MG63 (cell line): ENCODE measurements at regions not wholly inside any gene's neighbourhood (a gene's known extent, or its start where the extent isn't known, plus 50 kb on each side); places are given as distances from the start of the nearest gene placed in this dataset.

Experiments
- DNase-seq: peaks from one replicate; pipeline ENCODE4 v3.0.0-alpha.2; 2020
- H3K27me3 ChIP-seq: fragments of 250-450 bp; sonication (Bioruptor Pico); 2 replicates; pipeline ENCODE4 v1.5.1; 2020; ENCODE audit warnings: mild to moderate bottlenecking, moderate library complexity
- H3K36me3 ChIP-seq: fragments of 250-450 bp; sonication (Bioruptor Pico); 2 replicates; pipeline ENCODE4 v1.5.1; 2020; ENCODE audit warnings: mild to moderate bottlenecking, moderate library complexity
- H3K4me3 ChIP-seq: fragments of 250-450 bp; sonication (Bioruptor Pico); 2 replicates; pipeline ENCODE4 v1.5.1; 2020; ENCODE audit warnings: mild to moderate bottlenecking, moderate library complexity
- H3K9me3 ChIP-seq: fragments of 250-450 bp; sonication (Bioruptor Pico); 2 replicates; pipeline ENCODE4 v1.5.1; 2020; ENCODE audit warnings: mild to moderate bottlenecking, moderate library complexity

DNA sequence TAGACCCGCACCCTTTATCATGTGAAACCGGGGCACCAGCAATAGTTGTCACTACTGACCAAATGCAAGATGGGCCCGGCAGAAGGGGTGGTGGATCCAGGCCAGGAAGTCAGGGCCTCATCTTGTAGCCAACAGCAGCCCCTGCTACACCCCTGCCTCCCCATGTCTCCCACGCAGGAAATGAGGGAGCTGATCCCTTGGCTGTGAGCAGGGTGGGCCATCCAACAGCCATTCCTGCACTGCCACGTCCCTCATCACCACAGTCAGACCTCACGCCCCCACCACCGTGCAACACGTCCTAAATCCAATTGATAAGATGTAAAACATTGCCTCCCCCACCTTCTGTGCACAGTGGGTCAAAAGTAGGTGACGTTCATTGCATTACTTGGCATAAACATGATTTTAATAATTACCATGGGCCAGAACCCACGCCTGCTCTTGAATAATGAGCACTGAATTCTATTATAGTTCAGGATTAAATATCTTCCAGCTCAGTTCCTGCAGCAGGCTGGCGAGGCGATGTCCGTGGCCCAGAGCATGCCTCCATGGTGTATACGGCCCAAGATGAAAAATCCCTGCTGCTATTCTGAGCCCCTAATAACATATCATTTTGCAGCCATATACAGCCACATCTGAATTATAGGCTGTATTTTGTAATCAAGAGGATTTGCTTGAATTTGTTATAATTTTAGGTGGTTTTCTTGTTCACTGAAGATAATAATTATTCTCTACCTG, 1373.8 kb downstream of the BRD1 start:
- DNase-seq, result no peak
- H3K27me3 ChIP-seq, result no peaks in the 10 kb centered on the region
- H3K9me3 ChIP-seq, result no peaks in the 10 kb centered on the region
- H3K36me3 ChIP-seq, result no peaks in the 10 kb centered on the region
- H3K4me3 ChIP-seq, result no peak overlapping the region

DNA sequence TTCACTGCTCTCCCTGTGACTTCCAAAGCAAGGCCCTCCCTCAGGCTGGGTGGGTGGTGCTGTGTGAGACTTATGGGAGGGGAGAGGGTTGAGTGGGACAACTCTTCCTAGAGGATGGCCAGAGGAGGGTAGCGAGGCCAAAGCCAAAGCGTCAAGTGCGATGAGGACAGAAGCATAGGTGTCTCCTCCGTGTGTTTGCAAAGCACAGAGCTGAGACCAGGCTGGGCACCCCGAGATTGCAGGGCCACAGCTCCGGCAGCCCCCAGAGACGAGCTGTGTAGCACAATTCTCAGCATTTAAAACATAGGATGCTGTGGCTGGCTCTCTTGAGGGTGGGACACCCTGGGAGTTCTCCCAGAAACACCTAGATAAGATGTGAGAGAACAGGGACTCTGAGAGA, 1374.5 kb downstream of the BRD1 start:
- DNase-seq, result no peak
- Histone ChIP-seq H3K27me3 (no peaks in the 10 kb centered on the region), H3K36me3 (no peaks in the 10 kb centered on the region), H3K9me3 (no peaks in the 10 kb centered on the region), H3K4me3 (no peak overlapping the region)

DNA sequence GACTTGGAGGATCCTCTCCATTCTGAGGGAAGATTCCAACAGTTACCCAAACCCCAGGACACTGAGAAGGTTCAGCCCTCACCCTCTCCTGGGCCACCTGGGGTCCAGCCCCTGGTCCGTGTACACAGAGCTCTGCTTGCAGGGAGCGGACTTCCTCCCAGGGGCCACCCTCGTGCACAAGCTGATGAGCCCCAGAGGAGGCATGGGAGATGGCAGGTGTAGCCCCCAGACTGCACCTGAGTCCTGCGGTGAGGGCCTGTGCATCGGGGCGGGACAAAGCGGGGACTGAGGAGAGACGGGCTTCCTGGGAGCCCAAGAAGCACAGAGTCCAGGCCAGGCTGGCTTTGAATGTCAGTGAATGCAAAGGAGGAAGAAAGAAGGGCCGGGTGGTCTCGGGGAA, 1374.9 kb downstream of the BRD1 start:
- H3K9me3 ChIP-seq, result no peaks in the 10 kb centered on the region
- H3K36me3 ChIP-seq, result no peaks in the 10 kb centered on the region
- H3K4me3 ChIP-seq, result no peak overlapping the region
- no peak for DNase-seq
- no peaks in the 10 kb centered on the region for H3K27me3 ChIP-seq

DNA sequence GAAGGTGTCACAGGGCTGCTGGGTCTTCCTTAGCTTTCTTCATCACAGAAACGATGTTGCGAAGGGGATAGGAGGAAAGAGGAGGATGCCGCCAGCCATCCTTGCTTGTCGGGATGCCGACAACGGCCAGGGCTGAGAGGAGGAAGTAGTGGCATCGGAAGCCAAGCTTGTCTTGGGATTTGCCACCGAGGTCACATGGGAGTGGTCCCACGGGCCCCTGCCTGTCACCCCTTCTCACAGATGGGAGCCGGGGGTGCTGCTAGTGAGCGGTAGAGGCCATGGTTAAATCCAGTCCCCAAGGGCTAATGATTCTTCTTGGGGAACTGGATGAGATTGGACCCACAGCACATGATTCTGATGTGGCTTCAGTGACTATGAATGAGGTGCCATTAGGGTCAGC, 1375.8 kb downstream of the BRD1 start:
- no peak for DNase-seq
- no peak overlapping the region for H3K4me3 ChIP-seq
- no peaks in the 10 kb centered on the region for H3K9me3 ChIP-seq
- no peaks in the 10 kb centered on the region for H3K36me3 ChIP-seq
- no peaks in the 10 kb centered on the region for H3K27me3 ChIP-seq

DNA sequence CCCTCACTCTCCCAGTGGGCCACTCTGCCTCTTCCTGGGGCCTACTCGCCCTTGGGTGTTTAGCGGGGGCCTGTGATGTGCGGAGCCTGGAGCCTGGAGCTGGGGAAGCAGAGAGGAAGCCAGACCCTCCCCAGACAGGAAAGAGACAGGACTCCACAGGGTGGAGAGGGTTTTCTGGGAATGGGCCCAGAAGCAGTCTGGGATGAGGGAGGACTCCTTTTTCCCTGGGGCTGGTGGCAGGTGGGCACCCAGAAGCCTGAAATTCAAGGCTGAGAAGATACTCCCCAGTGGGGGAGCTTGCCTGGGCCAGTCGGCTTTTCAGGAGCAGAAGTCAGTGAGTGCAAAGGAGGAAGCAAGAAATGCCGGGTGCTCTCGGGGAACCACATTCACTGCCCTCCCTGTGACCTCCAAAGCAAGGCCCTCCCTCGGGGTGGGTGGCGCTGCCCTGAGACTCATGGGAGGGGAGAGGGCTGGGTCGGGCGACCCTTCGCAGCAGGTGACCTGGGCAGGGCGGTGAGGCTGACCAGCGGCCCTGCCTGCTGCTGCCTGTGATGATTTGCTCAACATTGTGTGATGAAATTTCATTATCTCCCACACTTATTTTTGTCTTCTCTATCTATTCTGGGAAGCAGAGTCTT, 1377.4 kb downstream of the BRD1 start:
- Histone ChIP-seq H3K9me3 (no peaks in the 10 kb centered on the region), H3K4me3 (no peak overlapping the region), H3K36me3 (no peaks in the 10 kb centered on the region), H3K27me3 (no peaks in the 10 kb centered on the region)
- no peak for DNase-seq

DNA sequence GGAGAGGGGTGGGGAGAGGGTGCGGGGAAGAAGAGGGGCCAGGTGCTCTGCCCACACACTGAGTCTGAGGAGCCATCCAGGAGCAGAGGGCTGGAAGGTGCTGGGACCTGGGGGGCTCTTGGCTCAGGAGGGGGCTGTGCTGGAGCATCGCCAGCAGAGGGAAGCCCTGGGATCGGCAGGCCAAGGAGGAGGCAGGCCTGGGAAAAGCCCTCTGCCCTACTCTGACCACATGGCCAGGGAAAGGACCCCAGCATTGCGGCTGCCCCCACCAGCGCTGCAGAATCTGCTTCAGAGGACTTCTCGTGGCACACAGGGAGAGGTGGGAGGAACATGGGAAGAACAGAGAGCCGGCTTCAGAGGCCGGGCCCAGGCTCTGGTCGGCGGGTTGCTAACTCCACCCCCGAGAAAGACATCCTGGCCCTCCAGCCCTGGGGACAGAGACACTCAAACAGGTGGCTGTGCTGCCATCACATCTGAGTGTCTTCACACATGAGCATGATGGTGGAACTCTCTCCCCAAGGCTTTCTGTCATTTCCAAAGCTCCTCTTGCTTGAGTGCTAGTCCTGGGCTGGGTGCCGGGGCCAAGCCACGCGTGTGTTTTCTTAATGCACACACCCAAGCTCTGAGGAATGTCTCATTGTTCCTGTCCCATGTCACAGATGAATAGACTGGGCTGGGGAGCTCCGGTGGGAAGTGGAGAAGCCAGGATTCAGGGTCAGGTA, 1378.0 kb downstream of the BRD1 start:
- Histone ChIP-seq H3K36me3 (no peaks in the 10 kb centered on the region), H3K4me3 (no peak overlapping the region), H3K9me3 (no peaks in the 10 kb centered on the region), H3K27me3 (no peaks in the 10 kb centered on the region)
- no peak for DNase-seq

DNA sequence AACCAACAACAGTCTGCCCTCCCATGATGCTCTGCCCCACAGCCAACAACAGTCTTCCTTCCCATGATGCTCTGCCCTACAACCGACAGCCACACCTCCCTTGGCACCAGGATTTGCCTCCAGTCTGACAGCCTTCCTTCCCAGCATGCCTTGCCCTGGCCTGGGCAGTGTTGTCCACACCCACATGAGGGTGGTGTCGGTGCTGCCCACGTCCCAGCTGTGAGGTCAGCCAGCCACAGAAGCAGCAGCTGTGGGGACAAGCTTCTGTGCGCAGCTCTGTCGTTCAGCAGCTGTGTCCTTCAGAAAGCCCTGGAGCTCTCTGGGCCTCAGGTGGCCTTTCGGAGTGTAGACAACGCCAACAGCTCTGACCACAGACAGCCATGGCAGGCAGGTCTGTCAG, 1378.9 kb downstream of the BRD1 start:
- Histone ChIP-seq H3K4me3 (no peak overlapping the region), H3K27me3 (no peaks in the 10 kb centered on the region), H3K9me3 (no peaks in the 10 kb centered on the region), H3K36me3 (no peaks in the 10 kb centered on the region)
- no peak for DNase-seq

DNA sequence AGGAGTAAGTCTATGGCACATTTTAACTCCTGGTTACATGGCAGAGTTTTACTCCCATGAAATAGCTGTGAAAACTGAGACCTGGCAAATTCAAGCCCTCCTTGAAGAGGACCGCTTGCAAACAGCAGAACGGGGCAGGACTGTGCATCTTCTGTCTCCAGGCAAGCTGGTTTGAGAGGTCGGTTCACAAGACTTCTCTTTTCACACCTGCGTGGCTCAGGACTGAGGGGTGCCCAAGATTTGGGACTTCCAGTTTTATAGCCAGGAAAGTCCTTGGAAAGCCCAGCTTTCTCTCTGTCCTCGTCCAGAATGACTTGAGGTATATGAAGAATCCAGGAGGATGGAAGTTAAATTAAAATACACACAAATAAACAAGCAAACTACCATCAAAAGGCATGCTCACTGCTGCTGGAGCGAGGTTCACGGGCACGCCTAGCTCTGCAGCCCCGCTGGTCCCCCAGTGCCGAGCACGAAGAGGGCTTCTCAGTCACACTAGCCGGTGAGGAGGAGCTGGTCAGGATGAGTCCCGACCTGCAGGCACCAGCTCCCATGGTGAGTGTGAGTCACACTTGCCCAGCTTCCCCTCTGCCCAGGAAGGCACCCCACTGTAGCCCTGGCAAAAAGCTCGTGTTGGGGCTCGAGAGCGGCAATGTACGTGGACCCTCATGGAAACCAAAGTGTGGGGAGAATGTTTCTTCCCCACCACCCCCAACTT, 1382.4 kb downstream of the BRD1 start:
- Histone ChIP-seq H3K4me3 (no peak overlapping the region), H3K36me3 (no peaks in the 10 kb centered on the region), H3K9me3 (no peaks in the 10 kb centered on the region), H3K27me3 (no peaks in the 10 kb centered on the region)
- DNase-seq, result peak; percentile 71

DNA sequence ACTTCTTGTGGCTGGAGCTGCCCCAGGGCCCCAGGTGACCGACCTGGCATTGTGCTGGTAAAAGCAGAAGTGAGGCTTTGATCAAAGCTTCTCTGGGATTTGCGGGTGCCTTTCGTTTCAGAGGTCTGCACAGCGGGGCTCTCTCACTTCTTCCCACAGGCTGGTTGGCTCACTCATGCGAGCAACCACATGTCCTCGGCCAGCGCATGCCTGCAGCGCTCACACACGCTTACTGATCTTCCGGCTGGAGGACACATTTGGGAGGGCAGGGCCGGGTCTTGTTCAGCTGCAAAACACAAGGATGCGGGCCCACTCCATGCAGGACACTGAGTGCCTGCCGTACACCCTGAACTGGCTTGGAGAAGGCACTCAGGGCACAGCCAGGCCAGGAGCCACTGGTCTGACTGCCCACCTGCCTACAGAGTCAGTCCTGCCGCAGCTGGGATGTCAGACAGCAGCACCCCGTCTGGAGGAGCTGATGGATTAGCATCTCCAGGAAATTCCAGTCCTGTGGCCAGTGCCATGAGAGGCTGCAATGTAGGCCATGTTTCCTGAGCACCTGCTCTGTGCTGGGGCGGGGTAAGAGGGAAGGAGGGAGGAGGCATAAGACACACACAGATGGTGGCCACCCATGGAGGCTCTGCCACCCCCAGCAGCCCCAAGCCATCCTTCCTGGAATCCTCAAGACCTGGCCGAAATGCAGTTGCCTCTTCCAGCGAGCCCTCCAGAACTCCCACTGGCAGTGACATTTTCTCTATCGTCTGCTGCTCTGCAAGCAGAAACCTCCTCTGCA, 1383.2 kb downstream of the BRD1 start:
- no peak overlapping the region for H3K4me3 ChIP-seq
- no peaks in the 10 kb centered on the region for H3K9me3 ChIP-seq
- no peaks in the 10 kb centered on the region for H3K36me3 ChIP-seq
- no peak for DNase-seq
- no peaks in the 10 kb centered on the region for H3K27me3 ChIP-seq

DNA sequence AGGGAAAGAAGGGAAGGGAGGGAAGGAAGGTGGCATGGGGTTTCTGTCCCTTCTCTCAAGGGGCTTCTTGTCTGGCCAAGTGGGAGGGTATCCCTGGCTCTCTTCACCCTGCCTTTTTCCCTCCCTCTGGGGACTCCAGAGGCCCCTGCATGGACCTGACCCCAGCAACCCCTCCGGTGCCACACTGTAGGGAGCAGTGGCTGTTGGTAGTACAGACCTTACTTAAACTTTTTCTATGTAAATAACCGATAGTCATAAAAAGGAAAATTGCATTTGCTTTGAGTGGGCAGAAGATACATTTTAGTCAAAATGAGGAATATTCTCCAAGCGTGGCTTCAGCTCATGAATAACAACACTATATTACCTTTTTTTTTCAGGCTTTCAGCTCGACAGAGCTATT, 1384.0 kb downstream of the BRD1 start:
- H3K27me3 ChIP-seq, result no peaks in the 10 kb centered on the region
- H3K9me3 ChIP-seq, result no peaks in the 10 kb centered on the region
- H3K4me3 ChIP-seq, result no peak overlapping the region
- H3K36me3 ChIP-seq, result no peaks in the 10 kb centered on the region
- DNase-seq, result no peak

DNA sequence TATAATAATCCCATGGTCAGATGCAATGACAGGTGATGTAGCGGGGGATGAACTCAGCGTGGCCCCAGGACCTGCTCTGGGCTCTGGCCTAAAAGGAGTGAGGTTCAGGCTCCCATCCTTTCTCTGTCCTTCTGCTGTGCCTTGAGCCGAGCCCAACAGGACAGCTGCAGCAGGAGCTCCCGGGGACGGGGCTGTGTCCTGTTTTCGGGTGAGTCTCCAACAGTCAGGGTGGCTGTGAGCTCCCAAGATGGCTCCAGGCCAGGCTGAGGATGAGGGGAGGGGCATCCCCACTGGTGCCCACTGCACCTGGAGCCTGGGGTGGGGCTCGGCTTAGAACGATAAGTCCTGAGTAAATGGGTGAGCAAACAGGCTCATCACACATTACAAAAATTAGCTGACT, 1385.0 kb downstream of the BRD1 start:
- H3K36me3 ChIP-seq, result no peaks in the 10 kb centered on the region

DNA sequence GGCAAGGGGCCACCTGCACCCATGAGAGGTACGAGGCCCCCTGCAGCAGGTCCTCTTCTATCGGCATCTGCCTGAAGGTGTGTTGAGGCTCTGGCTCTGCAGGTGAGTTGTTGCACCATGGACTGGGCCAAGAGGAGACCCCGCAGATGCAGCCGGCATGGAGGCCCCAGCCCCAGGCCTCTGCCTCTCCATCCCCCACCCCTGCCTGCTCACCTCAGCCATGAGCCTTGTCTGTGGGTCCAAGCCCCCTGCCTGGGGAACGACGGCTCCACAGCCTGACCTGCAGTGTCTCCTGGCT, 1386.2 kb downstream of the BRD1 start:
- no peak for DNase-seq
- no peaks in the 10 kb centered on the region for H3K36me3 ChIP-seq
- H3K4me3 ChIP-seq, result no peak overlapping the region
- H3K27me3 ChIP-seq, result no peaks in the 10 kb centered on the region
- no peaks in the 10 kb centered on the region for H3K9me3 ChIP-seq

More for the DNA sequence above, 1385.0 kb downstream of the BRD1 start:
- no peaks in the 10 kb centered on the region for H3K9me3 ChIP-seq
- no peaks in the 10 kb centered on the region for H3K27me3 ChIP-seq
- no peak for DNase-seq
- no peak overlapping the region for H3K4me3 ChIP-seq

DNA sequence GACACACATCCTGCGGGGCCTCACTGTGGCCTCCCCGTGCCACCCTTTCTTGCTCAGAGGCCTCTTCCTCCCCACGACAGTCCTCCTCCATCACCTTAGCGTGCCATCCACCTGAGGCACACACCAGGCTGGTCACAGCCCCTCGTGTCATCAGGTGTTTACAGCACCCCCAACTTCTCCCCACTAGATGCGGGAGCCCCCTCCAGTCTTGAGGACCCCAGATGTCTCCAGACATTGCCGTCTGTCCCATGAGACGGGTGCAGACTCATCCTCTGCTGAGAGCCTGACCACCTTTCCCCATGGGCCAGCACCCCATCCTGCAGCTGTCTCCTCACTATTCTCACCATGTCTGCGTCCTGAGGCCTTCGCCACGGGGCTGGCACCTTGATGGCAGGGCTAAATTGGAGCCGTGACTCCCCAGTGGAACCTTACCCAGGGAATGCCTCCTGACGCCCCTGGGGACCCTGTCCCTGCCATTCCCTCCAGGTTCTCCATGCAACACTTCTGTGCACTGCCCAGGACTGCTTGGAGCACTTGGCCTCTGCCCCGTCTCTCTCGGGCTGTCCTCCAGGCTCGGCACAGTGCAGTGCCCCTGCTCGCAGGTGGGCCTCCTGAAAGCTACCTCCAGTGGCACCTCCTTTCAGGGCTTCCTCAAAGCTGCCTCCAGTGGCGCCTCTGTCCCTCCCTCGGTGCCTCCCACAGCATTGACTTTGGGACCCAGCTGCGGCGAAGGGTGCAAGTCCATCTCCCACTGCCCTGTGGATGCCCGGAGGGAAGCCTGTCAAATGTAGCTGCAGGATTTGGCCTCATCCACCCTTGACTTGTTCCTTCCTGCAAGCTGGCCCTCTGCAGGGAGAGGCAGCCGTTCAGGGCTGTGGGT, 1386.8 kb downstream of the BRD1 start:
- Histone ChIP-seq H3K27me3 (no peaks in the 10 kb centered on the region), H3K4me3 (no peak overlapping the region), H3K9me3 (no peaks in the 10 kb centered on the region), H3K36me3 (no peaks in the 10 kb centered on the region)
- no peak for DNase-seq

DNA sequence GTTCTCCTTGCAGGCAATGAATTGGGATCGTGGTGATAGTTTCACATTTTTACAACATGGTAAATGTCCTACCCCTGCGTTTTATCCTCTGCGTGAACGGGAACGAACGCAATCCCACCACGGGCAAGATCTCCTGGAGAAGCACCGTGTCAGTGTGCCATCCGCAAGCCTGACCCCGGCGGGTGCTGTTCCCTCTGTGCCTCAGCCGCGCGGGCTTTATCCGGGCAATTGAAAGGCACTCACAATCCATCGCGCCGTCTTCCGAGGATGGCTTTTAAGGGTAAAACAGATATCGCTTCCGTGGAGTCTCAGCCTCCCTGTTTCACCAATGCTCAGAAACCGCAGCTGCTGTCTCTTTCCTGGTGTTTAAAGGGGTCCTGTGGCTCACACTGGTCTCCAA, 1387.5 kb downstream of the BRD1 start:
- DNase-seq, result no peak
- H3K27me3 ChIP-seq, result no peaks in the 10 kb centered on the region
- no peaks in the 10 kb centered on the region for H3K36me3 ChIP-seq
- no peaks in the 10 kb centered on the region for H3K9me3 ChIP-seq
- H3K4me3 ChIP-seq, result no peak overlapping the region

DNA sequence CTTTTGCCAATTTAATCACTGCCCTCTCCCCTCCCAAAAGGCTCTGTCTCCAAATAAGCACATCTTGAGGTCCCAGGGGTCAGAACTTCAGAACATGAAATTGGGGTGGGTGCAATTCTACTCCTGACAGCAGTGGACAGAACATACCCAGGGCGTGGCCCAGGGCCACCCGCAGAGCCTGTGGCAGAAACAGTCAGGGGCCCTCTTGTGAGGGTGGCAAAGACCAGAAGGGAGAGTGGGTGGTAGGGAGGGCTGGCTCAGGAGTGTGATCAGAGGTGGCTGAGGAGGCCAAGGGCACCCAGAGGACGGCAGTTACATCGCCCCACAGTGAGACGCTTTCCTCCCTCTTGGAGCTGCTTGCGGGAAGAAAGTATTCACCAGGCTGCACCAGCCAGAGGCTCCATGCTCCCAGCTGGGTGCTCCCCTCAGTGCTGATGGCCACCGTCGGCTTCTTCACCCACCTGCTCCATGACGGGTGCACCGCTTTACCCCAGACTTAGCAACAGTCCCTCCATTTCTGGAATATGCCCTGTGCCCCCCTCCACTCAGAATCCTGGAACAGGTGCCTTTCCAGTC, 1388.0 kb downstream of the BRD1 start:
- Histone ChIP-seq H3K9me3 (no peaks in the 10 kb centered on the region), H3K36me3 (no peaks in the 10 kb centered on the region), H3K27me3 (no peaks in the 10 kb centered on the region), H3K4me3 (no peak overlapping the region)
- no peak for DNase-seq
